DMS 273 (cell line): ENCODE measurements at regions not wholly inside any gene's neighbourhood (a gene's known extent, or its start where the extent isn't known, plus 50 kb on each side); places are given as distances from the start of the nearest gene placed in this dataset.
A peak's percentile ranks its signal among the peaks of the same experiment; 100 is the strongest.
"Not testable (repeated sequence)": the region's sequence is repeated elsewhere in the genome, so short reads cannot be mapped to it uniquely, and the experiment has no call there.

Source experiments
- DNase-seq: peaks from one replicate; lab custom pipeline; 2025; ENCODE audit not compliant: unreplicated experiment; lab: John Stamatoyannopoulos, UW

- DNase-seq, result no peak
These were observed 488.7 kb upstream of the TYRP1 start for GRCh38 chr9:12204512-12204911.

- no peak for DNase-seq
These were observed 480.3 kb upstream of the TYRP1 start for GRCh38 chr9:12212860-12213259.

- no peak for DNase-seq
These were observed 471.7 kb upstream of the TYRP1 start for GRCh38 chr9:12221470-12221869.

- DNase-seq, result no peak
These were observed 468.7 kb upstream of the TYRP1 start for GRCh38 chr9:12224449-12224848.

GRCh38 chr9:12230708-12231107, 462.5 kb upstream of the TYRP1 start:
- DNase-seq, result no peak

- no peak for DNase-seq
These were observed 461.4 kb upstream of the TYRP1 start for GRCh38 chr9:12231832-12232231.

GRCh38 chr9:12232836-12233235, 460.3 kb upstream of the TYRP1 start:
- no peak for DNase-seq

GRCh38 chr9:12253941-12254340, 439.2 kb upstream of the TYRP1 start:
- DNase-seq, result no peak

- DNase-seq, result no peak
These were observed 426.4 kb upstream of the TYRP1 start for GRCh38 chr9:12266758-12267157.

- no peak for DNase-seq
These were observed 421.7 kb upstream of the TYRP1 start for GRCh38 chr9:12271421-12271891.

GRCh38 chr9:12272471-12273120, 420.6 kb upstream of the TYRP1 start:
- DNase-seq, result no peak

GRCh38 chr9:12274577-12274976, 418.6 kb upstream of the TYRP1 start:
- DNase-seq, result no peak

- DNase-seq, result no peak
These were observed 416.7 kb upstream of the TYRP1 start for GRCh38 chr9:12276505-12276904.

GRCh38 chr9:12289711-12290110, 403.5 kb upstream of the TYRP1 start:
- no peak for DNase-seq

GRCh38 chr9:12290166-12290869, 402.9 kb upstream of the TYRP1 start:
- DNase-seq, result peak; percentile 1

- DNase-seq, result no peak
These were observed 388.0 kb upstream of the TYRP1 start for GRCh38 chr9:12305211-12305610.

- DNase-seq, result no peak
These were observed 378.6 kb upstream of the TYRP1 start for GRCh38 chr9:12314589-12314988.

- DNase-seq, result peak; percentile 4
These were observed 374.2 kb upstream of the TYRP1 start for GRCh38 chr9:12318732-12319685.

GRCh38 chr9:12329623-12329985, 363.6 kb upstream of the TYRP1 start:
- DNase-seq, result no peak

- not testable (repeated sequence) for DNase-seq
These were observed 359.2 kb upstream of the TYRP1 start for GRCh38 chr9:12333966-12334365.

GRCh38 chr9:12350775-12351174, 342.4 kb upstream of the TYRP1 start:
- no peak for DNase-seq
